SH-SY5Y (cell line): ENCODE measurements at regions not wholly inside any gene's neighbourhood (a gene's known extent, or its start where the extent isn't known, plus 50 kb on each side); places are given as distances from the start of the nearest gene placed in this dataset.

Experiments used
- GATA2 ChIP-seq: IDR thresholded peaks from 2 replicates; pipeline ENCODE4 v1.6.1; 2011; ENCODE audit warnings: mild to moderate bottlenecking, low read depth, low read length
- GATA3 ChIP-seq: IDR thresholded peaks from 2 replicates; pipeline ENCODE4 v1.6.1; 2011; ENCODE audit warnings: low read depth, mild to moderate bottlenecking, low read length, moderate library complexity

- TF ChIP-seq GATA2 (no peak), GATA3 (no peak)
Observed at GRCh38 chr3:67289626-67290025, 291.5 kb downstream of the KBTBD8 start.
